GM19452 (cell line): ENCODE measurements at regions not wholly inside any gene's neighbourhood (a gene's known extent, or its start where the extent isn't known, plus 50 kb on each side); places are given as distances from the start of the nearest gene placed in this dataset.

Experiments used
- ATAC-seq: cut with Tn5 transposase; IDR thresholded peaks from one replicate; pipeline ENCODE4 v1.9.1; 2021; ENCODE audit not compliant: unreplicated experiment

DNA sequence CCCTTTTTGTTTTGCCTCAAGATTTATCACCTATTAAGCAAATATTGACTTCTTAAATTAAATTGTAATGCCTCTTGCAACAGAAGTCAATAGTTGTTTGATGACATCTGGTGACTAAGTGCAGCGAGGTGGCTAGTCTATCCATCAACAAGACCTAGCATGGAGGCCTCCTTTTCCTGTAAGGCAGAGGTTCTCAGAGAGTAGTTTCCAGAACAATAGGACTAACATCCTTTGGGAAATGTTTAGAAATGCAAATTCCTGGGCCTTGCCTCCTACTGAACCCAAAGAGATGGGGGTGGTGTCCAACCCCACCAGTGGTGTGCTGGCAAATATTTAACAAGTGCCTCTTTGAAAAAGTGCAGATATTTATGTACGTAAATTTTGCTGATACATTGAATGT is 143.7 kb downstream of the SCP2D1 start:
- no peak for ATAC-seq

DNA sequence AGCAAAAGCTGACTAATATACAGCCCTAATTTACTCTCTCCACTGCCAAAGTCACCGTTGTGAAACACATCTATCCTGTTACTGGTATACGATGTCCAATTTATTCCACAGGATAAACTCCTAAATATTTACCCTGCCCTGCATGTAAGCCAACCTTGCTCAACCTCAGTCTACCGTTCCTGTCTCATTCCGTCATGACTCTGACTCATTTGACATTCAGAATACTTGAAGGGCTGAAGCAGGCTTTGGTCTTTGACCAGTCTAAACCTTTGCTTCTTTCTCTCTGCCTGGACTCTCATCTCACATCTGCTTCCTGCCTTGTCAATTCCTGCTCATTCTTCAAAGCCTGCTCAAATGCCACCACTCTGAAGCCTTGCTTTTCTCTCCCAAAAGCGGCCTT is 157.5 kb downstream of the SCP2D1 start:
- ATAC-seq = no peak

DNA sequence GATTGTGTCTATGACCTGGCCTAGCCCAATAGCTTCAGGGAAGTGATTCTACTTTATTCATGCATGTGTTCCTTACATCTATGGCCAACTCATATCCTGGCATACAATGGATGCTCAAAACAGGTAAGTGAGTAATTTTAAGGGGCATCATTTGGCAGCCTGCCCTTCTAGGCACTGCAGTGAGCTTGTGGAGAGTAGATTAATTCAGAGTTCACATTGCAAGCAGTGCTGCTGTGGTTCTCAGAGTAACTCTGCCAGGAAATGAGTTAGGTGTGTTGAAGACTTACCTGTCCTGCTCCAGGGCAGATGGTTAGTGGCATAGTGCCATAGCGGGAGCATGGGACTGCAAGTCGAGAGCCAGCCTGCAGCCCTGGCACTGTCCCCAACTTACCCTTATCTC is 158.0 kb downstream of the SCP2D1 start:
- ATAC-seq = no peak

- no peak for ATAC-seq
Observed at GRCh38 chr20:18972251-18972876, 158.8 kb downstream of the SCP2D1 start.

- ATAC-seq = no peak
Observed at GRCh38 chr20:18973529-18974173, 160.1 kb downstream of the SCP2D1 start.

- ATAC-seq = no peak
Observed at GRCh38 chr20:18974660-18975059, 161.1 kb downstream of the SCP2D1 start.

DNA sequence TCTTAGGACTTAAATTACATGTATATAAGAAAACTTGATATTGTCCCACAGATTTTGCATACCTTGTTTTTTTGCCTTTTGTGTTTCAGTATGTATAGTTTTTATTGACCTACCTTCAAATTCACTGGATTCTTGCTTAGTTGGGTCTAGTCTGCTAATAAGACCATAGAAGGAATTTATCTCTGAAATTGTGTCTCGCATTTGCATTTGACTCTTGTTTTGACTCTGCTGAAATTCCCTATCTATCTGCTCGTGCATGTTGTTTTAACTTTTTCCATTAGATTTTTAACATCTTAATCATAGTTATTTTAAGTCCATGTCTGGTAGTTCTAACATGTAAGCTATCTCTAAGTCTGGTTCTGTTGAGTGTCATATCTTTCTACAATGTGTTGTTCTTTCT is 163.9 kb downstream of the SCP2D1 start:
- ATAC-seq = no peak

DNA sequence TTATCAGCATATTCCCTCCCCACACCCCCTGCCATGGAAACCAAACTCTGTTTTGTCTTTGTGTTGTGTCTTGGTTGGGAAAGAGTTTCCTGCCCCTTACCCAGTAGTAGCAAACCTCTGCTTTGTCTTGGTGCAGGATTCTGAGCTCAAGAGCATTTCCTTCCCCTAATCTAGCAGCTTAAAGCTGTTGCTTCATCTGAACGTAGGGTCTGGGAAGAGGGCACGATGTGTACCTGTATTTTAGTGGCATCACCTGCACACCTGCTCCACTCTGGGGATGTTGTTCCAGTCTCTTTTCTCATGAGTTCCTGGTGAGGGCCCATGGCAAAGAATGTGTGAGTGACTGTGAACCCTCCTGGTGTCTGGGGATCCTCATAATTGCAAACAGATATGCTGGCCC is 164.7 kb downstream of the SCP2D1 start:
- ATAC-seq = no peak

DNA sequence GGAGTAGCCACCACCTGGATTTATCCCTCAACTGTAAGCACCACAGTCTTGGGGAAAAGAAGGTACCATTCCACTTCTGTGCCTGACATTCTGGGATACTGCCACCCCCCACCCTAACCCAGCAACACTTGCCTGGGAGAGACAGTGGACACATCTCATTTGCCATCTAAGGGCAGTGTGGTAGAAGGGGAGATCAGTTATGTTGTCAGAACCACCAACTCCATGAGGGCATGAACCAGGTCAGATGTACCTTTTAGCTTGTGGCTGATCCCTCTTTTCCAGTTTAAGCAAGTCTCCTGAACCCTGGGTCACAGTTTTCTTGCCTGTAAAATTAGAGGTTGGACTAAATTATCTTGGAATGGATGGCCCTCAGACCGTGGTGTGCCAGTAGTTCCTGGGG is 165.5 kb downstream of the SCP2D1 start:
- no peak for ATAC-seq

DNA sequence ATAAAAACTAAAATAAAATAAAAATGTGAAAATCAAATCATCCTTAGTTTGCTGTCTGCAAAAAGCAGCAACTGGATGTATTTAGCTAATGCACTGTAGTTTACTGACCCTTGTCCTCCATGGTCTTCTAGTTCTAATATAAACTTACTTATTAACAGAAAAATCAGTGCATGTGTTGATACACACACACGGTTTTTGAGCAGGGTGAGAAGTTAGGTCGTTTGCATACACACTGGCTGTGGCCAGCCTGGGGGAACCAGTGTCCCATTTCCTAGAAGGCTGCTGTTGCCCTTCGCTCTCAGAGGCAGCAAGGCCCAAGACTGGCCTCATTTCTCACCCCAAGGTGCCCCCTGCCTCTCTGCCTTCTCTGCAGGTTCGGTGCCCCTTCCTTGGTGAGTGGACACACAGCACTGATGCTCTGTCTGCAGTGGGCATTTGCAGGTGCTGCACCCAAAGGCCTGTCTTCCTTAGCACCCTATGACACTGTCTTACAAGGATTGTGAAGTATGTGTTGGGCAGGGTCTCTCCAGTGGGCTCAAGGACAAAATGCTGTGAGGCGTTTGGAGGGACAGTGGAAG is 168.5 kb downstream of the SCP2D1 start:
- ATAC-seq = no peak

- no peak for ATAC-seq
Observed at GRCh38 chr20:18983796-18984195, 170.2 kb downstream of the SCP2D1 start.

- ATAC-seq = no peak
Observed at GRCh38 chr20:18984238-18985200, 170.9 kb downstream of the SCP2D1 start.

DNA sequence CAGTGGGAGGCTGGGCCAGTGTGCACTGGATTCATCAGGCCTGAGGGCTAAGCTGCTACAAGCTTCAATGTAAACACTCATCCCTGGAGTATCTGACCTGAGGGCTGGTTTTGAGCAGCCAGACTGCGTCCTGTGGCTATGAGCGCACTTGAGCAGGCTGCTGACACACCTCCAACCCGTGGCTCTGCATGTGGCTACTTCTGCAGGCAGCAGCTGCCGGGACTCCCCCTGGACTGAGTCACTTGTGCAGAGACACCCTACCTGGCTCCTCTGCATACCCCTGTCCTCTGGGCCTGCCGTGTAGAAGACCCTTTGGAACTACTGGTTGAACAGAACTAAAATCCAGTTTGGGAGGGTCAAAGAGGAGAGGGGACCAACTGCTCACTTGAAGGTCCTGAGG is 172.0 kb downstream of the SCP2D1 start:
- ATAC-seq = no peak

DNA sequence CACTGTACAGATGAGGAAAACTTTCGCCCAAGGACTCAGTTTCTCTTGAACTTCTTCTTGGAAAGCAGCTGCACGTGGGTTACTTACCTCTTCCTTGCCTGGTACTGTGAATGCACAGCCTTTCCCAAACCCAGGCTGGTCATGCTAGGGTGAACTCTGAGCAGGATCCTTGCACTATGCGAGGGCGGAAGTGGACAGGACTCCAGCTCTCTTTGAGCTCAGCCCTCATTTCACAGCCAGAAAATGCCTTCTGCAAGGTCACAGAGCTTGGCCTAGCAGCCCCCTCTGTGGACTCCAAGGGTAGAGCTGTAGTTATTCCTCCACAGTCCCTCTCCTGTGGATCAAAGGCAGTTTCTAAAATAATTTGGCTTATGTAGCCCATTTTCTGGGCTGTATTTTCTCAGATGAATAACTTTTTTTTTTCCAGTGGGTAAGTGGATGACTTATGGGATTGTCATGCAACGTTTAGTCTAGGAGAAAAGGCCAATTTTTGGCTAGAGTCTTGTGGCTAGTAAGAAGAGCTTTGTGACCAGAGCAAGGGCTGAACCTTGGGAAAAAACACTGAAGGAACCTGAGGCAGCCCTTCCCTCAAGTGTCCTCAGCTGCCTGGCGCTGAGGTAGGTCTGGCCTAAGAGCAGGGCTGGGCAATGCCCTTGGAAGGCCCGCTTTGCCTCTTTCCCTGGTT is 172.7 kb downstream of the SCP2D1 start:
- ATAC-seq = no peak

GRCh38 chr20:18986895-18987580 is 173.5 kb downstream of the SCP2D1 start:
- ATAC-seq = no peak

DNA sequence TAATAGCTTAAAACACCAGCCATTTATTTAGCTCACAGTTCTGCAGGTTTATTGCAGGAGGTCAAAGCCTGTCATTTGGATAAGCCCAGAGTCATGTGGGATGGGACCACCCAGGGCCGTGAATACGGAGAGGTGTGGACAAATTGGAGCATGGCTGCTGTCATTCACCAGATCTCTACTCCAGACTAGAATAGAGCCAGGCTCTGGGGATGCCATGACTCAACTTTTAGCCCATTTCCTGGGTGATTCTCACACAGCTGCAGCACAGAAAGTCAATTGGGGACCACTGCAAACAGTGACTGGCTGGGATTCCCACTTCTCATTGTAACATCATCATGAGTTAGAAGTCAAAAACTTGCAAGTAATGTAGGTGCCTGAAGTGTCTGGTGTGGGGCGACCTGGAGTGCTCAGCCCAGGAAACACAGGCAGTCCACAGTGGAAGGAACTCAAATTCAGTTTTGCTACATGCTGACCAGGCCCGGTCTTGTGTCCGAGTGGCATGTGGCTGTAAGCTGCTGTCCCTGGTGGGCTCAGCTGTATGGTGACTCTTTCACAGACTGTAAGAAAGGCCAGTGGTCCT is 174.3 kb downstream of the SCP2D1 start:
- no peak for ATAC-seq

GRCh38 chr20:18988701-18989100 is 175.1 kb downstream of the SCP2D1 start:
- no peak for ATAC-seq

- no peak for ATAC-seq
Observed at GRCh38 chr20:18989736-18990474, 176.3 kb downstream of the SCP2D1 start.

DNA sequence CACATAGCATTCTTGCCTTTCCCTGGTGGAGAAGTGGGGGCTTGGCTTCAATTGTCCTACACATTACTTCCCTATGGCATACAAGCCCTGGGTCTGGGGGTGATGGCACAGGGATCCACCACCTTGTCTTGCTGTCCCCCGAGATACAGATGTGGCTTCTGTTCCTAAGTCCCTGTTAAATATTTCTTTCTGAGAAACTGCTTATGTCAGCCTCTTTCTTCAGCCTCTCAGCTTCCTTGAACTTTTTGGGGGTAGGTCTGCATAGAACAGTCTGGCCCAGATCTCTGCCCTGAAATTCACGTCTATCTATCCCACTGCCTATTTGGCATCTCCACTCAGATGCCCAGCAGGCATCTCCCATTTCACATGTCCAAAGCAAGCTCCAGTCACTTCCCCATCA is 177.4 kb downstream of the SCP2D1 start:
- ATAC-seq = no peak
